Stomach (tissue), 4 donors: ENCODE measurements at regions not wholly inside any gene's neighbourhood (a gene's known extent, or its start where the extent isn't known, plus 50 kb on each side); places are given as distances from the start of the nearest gene placed in this dataset.

Source experiments
- CTCF ChIP-seq, 7 experiments: fragments of 450-650 bp in 4 of 7; fragments of 200-600 bp in 3 of 7; sonication (generic) in 3 of 7; IDR thresholded peaks; one replicate each; pipeline ENCODE4 v1.5.1; 2016 to 2019; ENCODE audit warnings: antibody characterized with exemption in 7 of 7, control low read depth in 2 of 7, mild to moderate bottlenecking in 1 of 7
- POLR2A ChIP-seq, 4 donors: fragments of 450-650 bp; IDR thresholded peaks; one replicate each; pipeline ENCODE4 v1.6.1; 2016; ENCODE audit warnings: antibody characterized with exemption in 4 of 4, control low read depth in 2 of 4, mild to moderate bottlenecking in 1 of 4, moderate library complexity in 1 of 4
- POLR2AphosphoS5 ChIP-seq, 3 donors: sonication (generic); formaldehyde crosslinking; IDR thresholded peaks; one replicate each; pipeline ENCODE4 v1.6.1; 2016; ENCODE audit warnings: antibody characterized with exemption in 3 of 3

GRCh38 chr18:33507019-33507418 lies 66.5 kb upstream of the CCDC178 start:
- TF ChIP-seq POLR2AphosphoS5 (IDR thresholded peaks at IDR 0.05) (no peak), CTCF (IDR thresholded peaks at IDR 0.05) (no peak), POLR2A (IDR thresholded peaks at IDR 0.05) (no peak)
